ENCODE measurements at regions not wholly inside any gene's neighbourhood (a gene's known extent, or its start where the extent isn't known, plus 50 kb on each side); places are given as distances from the start of the nearest gene placed in this dataset.
"Not testable (repeated sequence)": the region's sequence is repeated elsewhere in the genome, so short reads cannot be mapped to it uniquely, and the experiment has no call there.

GRCh38 chr16:29348123-29348690 is 58.3 kb downstream of the NPIPB11 start:
- not testable (repeated sequence) for H3K36me3 ChIP-seq (ENCODE audit: insufficient read depth, low read length); H3K4me2 ChIP-seq (ENCODE audit: low read depth, low read length, poor library complexity, severe bottlenecking); H3K9me3 ChIP-seq (ENCODE audit: insufficient read depth, low read depth, low read length); H3K27me3 ChIP-seq (ENCODE audit: insufficient read depth, low read length, poor library complexity, severe bottlenecking); H3K9me2 ChIP-seq (replicated peaks; ENCODE audit: low read depth, low read length); H3F3A ChIP-seq (ENCODE audit: low read depth); H4K20me1 ChIP-seq (ENCODE audit: insufficient read depth, low read length, poor library complexity, severe bottlenecking); H3K4me1 ChIP-seq (ENCODE audit: insufficient read depth, low read length, poor library complexity, severe bottlenecking); H2AFZ ChIP-seq (ENCODE audit: low read length); H3K9ac ChIP-seq (ENCODE audit: low read depth, low read length, poor library complexity, severe bottlenecking); H3K79me2 ChIP-seq (ENCODE audit: insufficient read depth, low read length); H3K4me3 ChIP-seq (ENCODE audit: low read length, poor library complexity, severe bottlenecking)

DNA sequence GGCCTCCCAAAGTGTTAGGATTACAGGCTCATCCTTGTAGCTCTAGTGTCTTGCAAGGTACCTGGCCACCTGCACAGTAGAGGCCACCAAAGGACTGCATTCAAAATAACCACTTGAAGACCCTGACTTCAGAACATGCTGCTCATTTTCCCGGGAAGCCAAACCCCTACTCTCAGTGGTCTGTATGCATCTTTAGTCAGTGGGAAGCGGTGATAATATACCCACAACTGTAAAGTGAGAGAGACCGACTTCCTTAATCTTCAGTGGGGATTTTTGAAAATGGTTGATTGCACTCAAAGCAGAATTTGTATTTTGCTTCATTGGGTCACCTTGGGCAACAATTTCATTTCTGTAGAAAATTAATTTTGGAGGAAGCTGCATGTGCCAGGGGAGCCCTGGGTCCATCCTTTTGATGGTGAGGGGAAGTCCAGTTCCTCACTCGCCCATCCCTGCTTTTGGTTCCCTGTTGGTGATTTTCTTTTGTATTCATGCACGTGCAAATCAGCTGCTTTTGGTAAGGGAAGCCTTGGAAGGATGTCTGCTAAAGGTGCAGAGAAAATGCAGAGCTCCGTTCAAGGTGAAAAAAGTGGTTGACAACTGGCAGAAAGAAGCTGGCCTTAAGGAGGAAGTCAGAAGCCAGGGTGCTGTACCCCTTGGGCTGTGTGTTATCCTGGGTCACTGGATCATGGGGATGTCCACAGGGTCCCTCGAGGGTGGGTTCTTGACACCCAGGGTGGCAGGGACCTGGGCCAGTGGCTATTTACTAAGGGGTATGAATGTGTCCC is 59.5 kb downstream of the NPIPB11 start:
- H3K27me3 ChIP-seq (ENCODE audit: insufficient read depth, low read length, poor library complexity, severe bottlenecking); H2AFZ ChIP-seq (ENCODE audit: low read length); H4K20me1 ChIP-seq (ENCODE audit: insufficient read depth, low read length, poor library complexity, severe bottlenecking); H3K9me3 ChIP-seq (ENCODE audit: insufficient read depth, low read depth, low read length); H3F3A ChIP-seq (ENCODE audit: low read depth); H3K4me2 ChIP-seq (ENCODE audit: low read depth, low read length, poor library complexity, severe bottlenecking); H3K36me3 ChIP-seq (ENCODE audit: insufficient read depth, low read length); H3K9me2 ChIP-seq (replicated peaks; ENCODE audit: low read depth, low read length); H3K9ac ChIP-seq (ENCODE audit: low read depth, low read length, poor library complexity, severe bottlenecking); H3K4me3 ChIP-seq (ENCODE audit: low read length, poor library complexity, severe bottlenecking); H3K4me1 ChIP-seq (ENCODE audit: insufficient read depth, low read length, poor library complexity, severe bottlenecking); H3K79me2 ChIP-seq (ENCODE audit: insufficient read depth, low read length): not testable (repeated sequence)

GRCh38 chr16:29346203-29346602 is 60.3 kb downstream of the NPIPB11 start:
- not testable (repeated sequence) for H3F3A ChIP-seq (ENCODE audit: low read depth); H3K27me3 ChIP-seq (ENCODE audit: insufficient read depth, low read length, poor library complexity, severe bottlenecking); H3K4me2 ChIP-seq (ENCODE audit: low read depth, low read length, poor library complexity, severe bottlenecking); H3K4me3 ChIP-seq (ENCODE audit: low read length, poor library complexity, severe bottlenecking); H3K9me3 ChIP-seq (ENCODE audit: insufficient read depth, low read depth, low read length); H3K4me1 ChIP-seq (ENCODE audit: insufficient read depth, low read length, poor library complexity, severe bottlenecking); H4K20me1 ChIP-seq (ENCODE audit: insufficient read depth, low read length, poor library complexity, severe bottlenecking); H3K9me2 ChIP-seq (replicated peaks; ENCODE audit: low read depth, low read length); H3K9ac ChIP-seq (ENCODE audit: low read depth, low read length, poor library complexity, severe bottlenecking); H3K79me2 ChIP-seq (ENCODE audit: insufficient read depth, low read length); H3K36me3 ChIP-seq (ENCODE audit: insufficient read depth, low read length); H2AFZ ChIP-seq (ENCODE audit: low read length)

GRCh38 chr16:29342937-29343336 is 63.6 kb downstream of the NPIPB11 start:
- H3K36me3 ChIP-seq (ENCODE audit: insufficient read depth, low read length); H3K4me2 ChIP-seq (ENCODE audit: low read depth, low read length, poor library complexity, severe bottlenecking); H3K79me2 ChIP-seq (ENCODE audit: insufficient read depth, low read length); H3K4me1 ChIP-seq (ENCODE audit: insufficient read depth, low read length, poor library complexity, severe bottlenecking); H4K20me1 ChIP-seq (ENCODE audit: insufficient read depth, low read length, poor library complexity, severe bottlenecking); H2AFZ ChIP-seq (ENCODE audit: low read length); H3K9me2 ChIP-seq (replicated peaks; ENCODE audit: low read depth, low read length); H3K4me3 ChIP-seq (ENCODE audit: low read length, poor library complexity, severe bottlenecking); H3K9ac ChIP-seq (ENCODE audit: low read depth, low read length, poor library complexity, severe bottlenecking); H3K27me3 ChIP-seq (ENCODE audit: insufficient read depth, low read length, poor library complexity, severe bottlenecking); H3K9me3 ChIP-seq (ENCODE audit: insufficient read depth, low read depth, low read length); H3F3A ChIP-seq (ENCODE audit: low read depth): not testable (repeated sequence)

DNA sequence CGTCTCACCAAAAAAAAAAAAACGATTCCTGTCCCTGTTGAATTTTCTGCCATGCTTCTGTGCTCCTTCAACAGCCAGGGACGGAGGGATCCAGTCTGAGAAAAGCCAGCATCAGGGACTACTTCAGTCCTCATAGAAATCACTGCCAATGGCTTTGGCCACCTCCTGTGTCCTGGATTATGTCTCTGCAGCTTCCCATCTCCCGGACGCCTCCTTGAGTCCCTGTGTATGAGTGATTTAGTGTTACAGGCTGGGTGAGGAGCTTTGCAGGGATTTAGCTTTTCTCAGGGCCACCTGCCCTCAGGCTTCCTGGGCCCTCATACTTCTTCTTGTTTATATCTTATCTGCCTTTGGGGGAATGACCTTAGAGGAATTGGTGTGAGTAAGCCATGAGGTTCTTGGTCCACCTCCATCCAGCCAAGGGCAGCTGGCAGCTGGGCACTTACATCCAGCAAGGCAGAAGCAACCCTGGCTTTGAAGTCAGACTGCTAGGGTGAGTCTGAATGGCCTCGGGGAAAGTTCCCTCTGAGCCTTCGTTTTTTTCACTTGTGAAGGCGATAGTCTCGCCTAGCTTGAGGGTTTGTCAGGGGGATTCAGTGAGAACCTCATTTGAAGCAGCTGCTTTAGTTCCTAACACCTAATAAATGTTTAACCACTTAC is 65.6 kb downstream of the NPIPB11 start:
- H3K9ac ChIP-seq (ENCODE audit: low read depth, low read length, poor library complexity, severe bottlenecking); H3K4me2 ChIP-seq (ENCODE audit: low read depth, low read length, poor library complexity, severe bottlenecking); H3F3A ChIP-seq (ENCODE audit: low read depth); H3K9me3 ChIP-seq (ENCODE audit: insufficient read depth, low read depth, low read length); H3K79me2 ChIP-seq (ENCODE audit: insufficient read depth, low read length); H3K36me3 ChIP-seq (ENCODE audit: insufficient read depth, low read length); H4K20me1 ChIP-seq (ENCODE audit: insufficient read depth, low read length, poor library complexity, severe bottlenecking); H3K9me2 ChIP-seq (replicated peaks; ENCODE audit: low read depth, low read length); H3K4me3 ChIP-seq (ENCODE audit: low read length, poor library complexity, severe bottlenecking); H3K4me1 ChIP-seq (ENCODE audit: insufficient read depth, low read length, poor library complexity, severe bottlenecking); H3K27me3 ChIP-seq (ENCODE audit: insufficient read depth, low read length, poor library complexity, severe bottlenecking); H2AFZ ChIP-seq (ENCODE audit: low read length): not testable (repeated sequence)

DNA sequence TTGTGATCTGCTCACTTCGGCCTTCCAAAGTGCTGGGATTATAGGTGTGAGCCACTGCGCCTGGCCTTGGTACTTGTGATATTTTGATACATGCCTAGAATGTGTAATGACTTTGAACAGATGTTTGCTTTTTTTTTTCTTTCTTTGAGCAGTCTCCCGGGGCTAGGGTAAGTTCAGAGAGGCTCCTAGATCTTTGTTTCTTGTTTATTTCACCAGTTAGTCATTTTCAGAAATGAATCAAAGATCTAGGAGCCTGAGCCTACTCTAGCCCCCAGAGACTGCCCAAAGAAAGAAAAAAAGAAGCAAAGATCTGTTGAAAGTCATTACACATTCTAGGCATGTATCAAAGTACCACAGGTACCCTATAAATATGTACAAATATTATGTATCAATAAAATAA is 66.3 kb downstream of the NPIPB11 start:
- H3K4me2 ChIP-seq (ENCODE audit: low read depth, low read length, poor library complexity, severe bottlenecking); H3K4me1 ChIP-seq (ENCODE audit: insufficient read depth, low read length, poor library complexity, severe bottlenecking); H4K20me1 ChIP-seq (ENCODE audit: insufficient read depth, low read length, poor library complexity, severe bottlenecking); H3K9ac ChIP-seq (ENCODE audit: low read depth, low read length, poor library complexity, severe bottlenecking); H3K79me2 ChIP-seq (ENCODE audit: insufficient read depth, low read length); H3F3A ChIP-seq (ENCODE audit: low read depth); H3K9me2 ChIP-seq (replicated peaks; ENCODE audit: low read depth, low read length); H3K4me3 ChIP-seq (ENCODE audit: low read length, poor library complexity, severe bottlenecking); H3K9me3 ChIP-seq (ENCODE audit: insufficient read depth, low read depth, low read length); H2AFZ ChIP-seq (ENCODE audit: low read length); H3K36me3 ChIP-seq (ENCODE audit: insufficient read depth, low read length); H3K27me3 ChIP-seq (ENCODE audit: insufficient read depth, low read length, poor library complexity, severe bottlenecking): not testable (repeated sequence)

GRCh38 chr16:29338821-29339700 is 67.5 kb downstream of the NPIPB11 start:
- not testable (repeated sequence) for H3K4me3 ChIP-seq (ENCODE audit: low read length, poor library complexity, severe bottlenecking); H3F3A ChIP-seq (ENCODE audit: low read depth); H4K20me1 ChIP-seq (ENCODE audit: insufficient read depth, low read length, poor library complexity, severe bottlenecking); H3K79me2 ChIP-seq (ENCODE audit: insufficient read depth, low read length); H3K9me2 ChIP-seq (replicated peaks; ENCODE audit: low read depth, low read length); H3K27me3 ChIP-seq (ENCODE audit: insufficient read depth, low read length, poor library complexity, severe bottlenecking); H3K4me2 ChIP-seq (ENCODE audit: low read depth, low read length, poor library complexity, severe bottlenecking); H3K9ac ChIP-seq (ENCODE audit: low read depth, low read length, poor library complexity, severe bottlenecking); H3K9me3 ChIP-seq (ENCODE audit: insufficient read depth, low read depth, low read length); H2AFZ ChIP-seq (ENCODE audit: low read length); H3K4me1 ChIP-seq (ENCODE audit: insufficient read depth, low read length, poor library complexity, severe bottlenecking); H3K36me3 ChIP-seq (ENCODE audit: insufficient read depth, low read length)

All from Loucy (cell line).